ENCODE measurements at regions not wholly inside any gene's neighbourhood (a gene's known extent, or its start where the extent isn't known, plus 50 kb on each side); places are given as distances from the start of the nearest gene placed in this dataset.
"Not testable (repeated sequence)": the region's sequence is repeated elsewhere in the genome, so short reads cannot be mapped to it uniquely, and the experiment has no call there.

DNA sequence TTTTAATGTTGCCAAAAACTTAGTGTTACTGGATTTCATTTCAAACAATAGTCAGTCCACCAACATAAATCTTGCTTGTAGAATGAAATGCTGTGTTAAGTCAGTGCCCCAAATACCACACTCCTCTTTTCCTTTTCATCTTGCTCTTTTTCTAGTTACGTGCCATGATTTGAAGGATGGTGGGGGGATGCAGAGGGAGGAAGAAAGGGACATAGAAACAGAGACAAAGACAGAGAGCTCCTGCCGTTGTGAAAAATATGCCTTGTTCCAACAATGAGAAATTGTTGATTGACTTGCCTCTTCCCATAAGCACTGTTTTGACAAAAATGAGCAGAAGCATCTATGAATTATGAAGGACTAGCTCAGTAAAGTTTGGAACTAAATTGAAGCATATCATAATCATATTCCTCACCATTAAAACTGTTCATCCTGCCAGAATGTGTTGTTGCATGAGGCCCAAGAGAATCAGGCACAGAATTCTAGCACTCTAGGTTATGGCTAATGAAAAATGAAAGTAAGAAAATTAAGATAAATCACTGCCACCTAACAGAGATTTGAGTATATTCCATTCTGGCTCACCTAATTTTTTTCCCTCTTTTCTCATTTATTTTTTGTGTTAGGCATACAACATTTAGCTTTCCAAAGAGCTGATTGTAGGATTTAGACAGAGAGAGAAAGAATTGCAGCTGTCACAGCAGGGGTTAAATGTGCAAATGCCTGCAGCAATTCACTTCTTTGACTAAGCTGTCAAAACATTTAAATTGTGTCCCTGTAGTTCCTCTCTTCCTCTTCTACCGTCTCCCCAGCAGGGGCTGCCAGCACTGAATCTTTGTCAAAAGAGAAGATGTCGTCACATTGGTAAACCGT is 111.6 kb upstream of the PTPN13 start:
- DNase-seq = peak in 1 of 2 donors; percentile 20

DNA sequence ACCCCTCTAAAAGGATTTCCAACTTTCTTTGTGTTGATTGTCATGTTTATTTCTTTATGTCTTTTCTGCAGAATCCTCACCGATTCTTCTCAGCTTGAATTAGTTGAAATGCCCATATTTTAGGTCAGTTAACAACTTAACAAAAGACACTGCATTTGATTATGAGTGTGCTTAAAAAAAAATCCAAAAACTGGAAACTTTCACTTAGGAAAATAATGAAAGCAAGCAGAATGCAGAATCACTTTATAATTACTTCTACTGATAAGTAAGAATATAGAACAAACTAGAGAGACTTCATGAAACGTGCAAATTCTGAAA is 111.0 kb upstream of the PTPN13 start:
- DNase-seq = no peak

DNA sequence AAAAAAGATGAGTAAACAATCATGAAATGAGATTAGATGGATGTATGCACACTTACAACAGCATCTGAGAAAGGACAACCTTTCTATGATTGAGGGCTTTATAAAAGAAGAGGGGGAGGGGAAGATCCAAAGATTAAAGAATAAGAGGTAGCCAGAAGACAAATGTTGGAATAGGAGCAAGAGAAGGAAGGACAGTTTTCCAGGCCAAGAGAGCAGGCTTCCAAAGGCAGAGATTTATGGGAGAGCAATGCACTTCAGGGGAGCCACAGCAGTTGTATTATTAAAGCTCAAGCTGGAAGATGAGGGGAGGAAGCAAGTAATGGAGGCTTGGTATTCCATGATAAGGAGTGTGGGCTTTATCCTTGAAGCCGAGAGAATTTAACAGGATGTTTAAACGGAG is 110.3 kb upstream of the PTPN13 start:
- DNase-seq = no peak

DNA sequence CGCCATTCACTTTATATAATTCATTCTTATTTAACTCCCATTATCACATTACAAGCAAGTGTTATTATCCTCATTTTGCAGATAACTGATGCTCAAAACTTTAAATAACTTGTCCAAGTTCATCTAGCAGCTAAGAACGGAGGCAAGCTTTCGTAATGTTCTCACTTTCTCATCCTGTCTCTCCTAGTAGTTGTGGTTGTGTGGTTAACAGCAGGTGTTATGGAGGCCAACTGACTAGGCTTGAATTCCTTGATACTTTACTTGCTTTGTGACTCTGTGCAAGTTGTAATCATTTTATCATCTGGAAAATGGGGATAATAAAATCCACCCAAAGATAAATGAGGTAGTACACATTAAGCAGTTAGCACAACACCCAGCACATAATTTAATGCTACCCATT is 109.9 kb upstream of the PTPN13 start:
- DNase-seq = no peak

DNA sequence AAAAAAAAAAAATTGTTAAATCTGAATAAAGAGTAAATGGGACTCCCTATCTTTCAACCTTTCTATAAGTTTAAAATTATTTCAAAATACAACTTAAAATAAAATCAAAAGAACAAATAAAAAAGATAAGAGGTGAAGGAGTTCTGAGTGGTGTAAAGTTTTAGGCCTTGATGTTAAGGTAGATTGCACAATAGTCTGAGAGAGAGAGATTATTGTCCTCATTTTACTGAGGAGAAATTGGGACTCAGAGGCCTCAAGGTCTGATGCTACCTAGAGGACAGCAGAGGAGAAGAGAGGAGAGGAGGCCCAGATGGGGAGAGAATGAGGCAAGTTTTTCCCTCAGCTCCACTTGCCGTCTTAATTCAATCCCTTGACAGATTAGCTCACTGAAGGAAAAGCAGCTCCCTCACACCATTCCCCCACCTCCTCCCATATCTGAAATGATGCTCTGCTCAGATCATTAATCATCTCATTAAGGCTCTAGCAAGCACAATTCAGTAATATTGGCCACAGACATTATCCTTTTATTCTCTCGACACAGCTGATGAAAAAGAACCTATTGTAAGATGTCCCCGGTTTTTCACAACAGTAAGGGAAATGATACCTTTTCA is 106.3 kb upstream of the PTPN13 start:
- no peak for DNase-seq

DNA sequence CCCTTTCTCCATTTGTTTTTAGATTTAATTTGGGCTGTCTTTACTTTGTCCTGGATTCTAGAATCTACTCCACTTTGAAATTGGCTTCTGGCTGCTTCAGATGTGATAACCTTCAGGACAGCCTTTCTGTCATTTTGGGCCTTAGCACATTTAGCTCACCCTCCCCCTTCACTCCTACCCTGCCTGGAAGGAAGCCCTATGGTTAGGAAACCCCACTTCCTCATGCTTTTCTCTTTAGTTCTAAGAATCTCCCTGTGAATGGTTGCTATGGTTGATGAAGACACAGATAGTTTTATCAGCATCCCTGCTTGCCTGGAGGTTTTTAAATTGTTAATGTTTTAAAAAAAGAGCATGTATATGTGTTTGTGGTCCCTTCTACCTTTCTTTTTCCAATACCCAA is 100.7 kb upstream of the PTPN13 start:
- peak; percentile 62 to 77 for DNase-seq

DNA sequence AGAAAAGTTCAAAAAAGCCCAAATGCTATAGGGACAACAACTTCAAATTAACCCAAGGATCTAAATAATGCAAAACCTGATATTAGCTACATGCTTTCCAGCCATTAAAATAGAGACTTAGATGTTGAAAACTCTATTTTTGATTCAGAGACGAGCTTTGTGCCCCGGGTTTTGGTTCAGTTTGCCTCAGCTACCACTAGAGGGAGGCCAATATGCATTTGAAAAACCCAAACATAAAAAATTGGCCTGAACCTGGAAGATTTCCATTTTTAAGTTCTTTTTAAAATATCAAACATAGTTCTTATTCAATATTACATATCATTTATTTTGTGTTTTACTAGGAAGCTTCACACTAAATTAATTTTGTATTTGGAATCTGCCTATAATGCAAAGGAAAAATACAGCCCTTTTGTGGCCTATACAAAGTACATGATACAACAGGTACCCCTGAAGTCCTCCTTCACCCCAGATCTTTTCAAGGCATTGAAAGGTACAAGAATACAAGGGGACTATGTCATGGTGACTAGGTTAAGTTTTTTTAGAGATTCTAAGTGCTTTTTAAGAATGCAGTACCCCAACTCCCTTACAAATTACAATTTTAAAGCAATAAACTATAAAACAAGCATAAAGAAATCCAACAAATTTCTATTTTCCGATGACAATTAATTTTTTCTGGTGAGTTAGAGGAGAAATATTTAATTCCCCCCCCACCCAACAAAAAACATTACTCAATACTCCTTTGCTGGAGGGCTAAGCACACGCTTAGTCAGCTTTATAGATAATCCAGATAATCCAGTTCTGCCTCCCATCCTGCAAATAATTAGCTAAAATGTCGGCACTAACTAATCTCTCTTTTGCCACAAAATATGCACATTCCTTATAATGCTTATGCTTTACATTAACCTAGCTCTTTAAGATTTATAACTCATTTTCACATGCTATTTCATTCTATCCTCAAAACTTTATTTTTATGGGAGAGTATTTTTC is 97.7 kb upstream of the PTPN13 start:
- DNase-seq = peak; percentile 60 to 62

DNA sequence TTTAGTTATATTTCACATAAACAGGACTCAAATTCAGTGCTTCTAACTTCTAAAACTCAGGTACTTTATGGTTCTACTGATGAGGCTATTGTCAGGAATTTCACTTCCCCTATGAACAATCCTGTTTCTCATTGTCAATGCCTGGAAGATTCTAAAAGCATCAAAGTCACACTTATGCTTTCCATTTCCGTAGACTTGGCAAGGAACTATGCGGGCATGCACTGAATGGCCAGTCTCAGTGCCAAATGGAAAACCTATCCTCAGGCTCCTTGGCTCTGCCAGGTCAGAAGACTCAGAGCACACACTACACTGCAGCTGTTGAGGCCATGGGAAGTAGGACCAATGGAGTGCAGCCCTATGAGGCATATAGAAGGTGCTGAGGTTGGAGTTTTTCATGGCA is 97.0 kb upstream of the PTPN13 start:
- DNase-seq = no peak

DNA sequence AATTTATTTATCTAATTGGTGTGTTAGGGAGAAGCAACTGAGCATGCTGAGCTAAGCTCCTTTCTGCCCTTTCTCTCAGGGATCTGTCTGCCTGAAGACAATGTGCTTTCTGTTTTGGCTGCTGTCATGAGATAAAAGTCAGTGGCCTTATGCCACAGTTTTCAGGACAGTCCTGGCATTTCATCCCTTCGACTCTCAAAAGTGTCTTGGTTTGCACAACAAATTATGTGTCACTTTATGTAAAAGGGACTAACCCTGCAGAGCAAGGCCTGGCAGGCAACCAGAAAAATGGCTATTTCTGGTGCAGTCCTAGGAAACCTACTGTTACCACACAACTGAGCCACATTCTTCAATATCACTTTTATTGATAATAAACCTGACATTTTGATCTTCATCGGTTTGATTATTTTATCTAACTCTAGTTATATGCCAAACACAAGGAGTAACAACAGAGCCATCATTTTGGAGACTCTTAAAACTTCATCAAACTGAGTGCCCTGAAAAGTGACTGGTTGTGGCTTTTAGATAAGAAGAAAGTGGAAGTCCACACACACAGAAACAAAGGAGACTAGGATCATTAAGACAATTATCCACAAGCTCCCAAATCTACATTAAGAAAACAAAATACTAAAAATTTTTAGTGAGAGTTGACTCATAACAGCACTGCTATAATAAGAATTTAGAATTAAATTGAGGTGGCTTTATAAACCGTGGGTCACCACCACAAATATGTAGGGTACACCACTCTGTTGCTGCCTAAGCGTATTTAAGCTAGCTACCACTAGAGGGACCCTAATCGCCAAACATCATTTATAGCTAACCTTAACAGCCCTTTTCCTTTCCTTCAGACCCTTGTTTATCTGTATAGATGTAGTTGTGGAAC is 95.9 kb upstream of the PTPN13 start:
- peak; percentile 53 to 54 for DNase-seq

DNA sequence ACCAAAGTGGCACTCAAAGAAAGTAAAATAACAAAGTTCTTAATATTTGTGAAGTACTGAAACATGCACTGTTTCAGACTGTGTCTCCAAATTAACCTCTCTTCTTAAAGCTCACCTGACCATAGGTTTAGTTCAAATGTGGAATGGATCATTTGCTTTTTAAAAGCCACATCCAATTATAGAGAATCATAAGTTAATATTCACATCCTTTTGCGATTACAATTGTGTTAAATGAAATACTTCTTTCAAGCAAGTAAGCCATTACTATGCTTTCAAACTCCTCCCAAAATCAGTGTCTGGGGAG is 95.3 kb upstream of the PTPN13 start:
- DNase-seq = no peak

DNA sequence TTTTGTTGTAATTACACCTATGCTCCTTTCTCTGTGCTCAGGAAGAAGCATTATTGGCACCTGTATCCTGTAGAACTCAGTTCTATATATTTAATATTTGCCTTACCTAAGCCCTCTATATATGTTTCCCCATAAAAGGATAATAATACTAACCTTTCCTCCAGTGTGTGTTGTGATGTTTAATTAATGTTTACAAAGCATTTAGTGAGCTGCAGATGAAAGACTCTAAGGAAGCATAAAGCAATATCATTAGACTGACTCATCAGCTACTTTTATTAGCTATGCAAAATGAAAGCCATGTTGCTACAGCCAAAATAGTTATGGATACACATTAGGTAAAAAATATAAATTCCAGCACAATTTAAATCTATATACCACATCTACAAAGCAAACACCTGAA is 93.6 kb upstream of the PTPN13 start:
- DNase-seq = no peak

DNA sequence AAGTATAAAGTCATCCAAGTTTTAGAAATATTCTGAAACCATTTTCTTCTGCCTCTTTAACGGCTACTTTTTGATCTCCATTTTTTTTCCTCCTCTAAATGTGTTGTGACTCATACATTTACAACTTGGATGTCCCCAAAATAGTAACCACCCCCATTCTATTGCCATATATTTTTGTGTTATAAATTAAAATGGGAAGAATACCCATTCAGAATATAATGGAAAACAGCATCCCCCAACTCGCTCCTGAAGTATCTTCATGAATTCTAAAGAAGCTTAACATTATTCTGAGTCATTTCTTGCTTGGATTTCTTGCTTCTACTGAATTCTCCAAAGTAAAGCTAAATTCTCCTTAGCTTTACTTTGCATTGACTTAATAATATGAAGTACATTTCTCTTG is 92.0 kb upstream of the PTPN13 start:
- no peak for DNase-seq

DNA sequence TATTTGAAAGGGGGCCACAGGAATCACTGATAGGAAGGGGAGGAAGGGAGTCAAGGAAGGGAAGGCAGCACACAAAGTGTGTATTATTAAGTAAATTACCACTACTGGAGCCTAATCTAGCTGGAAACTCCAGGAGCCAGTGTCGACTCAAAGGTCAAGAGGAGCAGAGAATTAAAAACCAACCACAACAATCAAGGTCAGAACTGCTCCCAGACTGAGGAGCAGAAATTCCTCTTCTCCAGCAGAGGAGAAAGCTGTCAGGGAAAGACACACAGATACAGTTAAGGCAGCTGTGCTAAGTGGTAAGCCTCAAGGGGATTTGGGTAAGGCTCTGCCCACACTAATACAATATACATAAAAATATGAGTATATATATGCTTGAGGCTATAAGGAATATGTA is 87.5 kb upstream of the PTPN13 start:
- no peak for DNase-seq

DNA sequence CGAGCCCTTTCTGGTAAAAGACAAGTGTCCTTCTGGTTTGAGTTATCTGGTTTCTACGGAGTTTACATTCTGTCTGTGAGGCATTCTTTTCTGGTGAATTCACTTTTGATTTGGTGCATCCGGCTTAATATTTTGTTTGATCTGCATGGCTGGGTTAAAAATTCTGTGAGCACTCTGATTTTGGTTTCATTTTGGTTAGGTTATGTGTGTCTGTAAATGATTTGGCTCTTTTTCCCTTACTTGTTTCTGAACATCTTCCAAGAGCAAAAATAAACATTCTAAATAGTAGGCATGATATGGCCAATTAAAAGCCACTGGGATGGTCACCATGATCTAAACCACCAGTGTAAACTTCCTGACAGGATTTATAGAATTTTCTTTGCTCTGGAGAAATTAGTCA is 85.7 kb upstream of the PTPN13 start:
- no peak for DNase-seq

DNA sequence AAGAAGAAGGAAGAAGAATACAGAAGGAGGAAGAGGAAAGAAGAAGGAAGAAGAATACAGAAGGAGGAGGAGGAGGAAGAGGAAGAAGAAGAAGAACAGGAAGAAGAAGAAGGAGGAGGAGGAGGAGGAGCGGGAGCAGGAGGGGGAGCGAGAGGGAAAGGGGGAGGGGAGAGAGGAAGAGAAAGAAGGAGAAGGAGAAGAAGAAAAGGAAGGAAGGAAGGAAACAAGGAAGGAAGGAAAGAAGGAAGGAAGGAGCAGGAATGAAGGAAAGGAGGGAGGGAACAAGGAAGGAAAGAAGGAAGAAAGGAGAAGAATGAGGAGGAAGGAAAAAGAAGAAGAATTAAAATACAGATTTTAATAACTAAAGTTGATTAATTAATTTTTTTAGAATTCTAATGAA is 82.5 kb upstream of the PTPN13 start:
- no peak for DNase-seq

DNA sequence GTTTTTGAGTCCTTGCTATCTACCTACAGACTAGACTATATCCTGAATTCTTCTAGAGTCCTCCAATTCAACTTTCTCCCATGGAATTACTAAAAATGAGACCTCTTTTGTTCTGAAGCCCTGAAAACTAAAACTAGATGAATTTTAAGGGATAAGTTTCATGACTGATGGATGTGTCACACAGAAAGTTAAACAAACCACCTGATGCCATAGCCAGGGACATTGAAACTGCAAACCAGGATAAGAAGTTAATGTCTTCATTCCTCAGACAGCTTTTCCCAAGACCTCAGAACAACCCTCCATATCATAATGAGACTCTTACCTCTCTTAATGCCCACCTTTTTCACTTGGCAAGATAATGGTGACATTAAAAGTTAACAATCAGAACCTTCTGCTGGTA is 81.5 kb upstream of the PTPN13 start:
- DNase-seq = no peak

DNA sequence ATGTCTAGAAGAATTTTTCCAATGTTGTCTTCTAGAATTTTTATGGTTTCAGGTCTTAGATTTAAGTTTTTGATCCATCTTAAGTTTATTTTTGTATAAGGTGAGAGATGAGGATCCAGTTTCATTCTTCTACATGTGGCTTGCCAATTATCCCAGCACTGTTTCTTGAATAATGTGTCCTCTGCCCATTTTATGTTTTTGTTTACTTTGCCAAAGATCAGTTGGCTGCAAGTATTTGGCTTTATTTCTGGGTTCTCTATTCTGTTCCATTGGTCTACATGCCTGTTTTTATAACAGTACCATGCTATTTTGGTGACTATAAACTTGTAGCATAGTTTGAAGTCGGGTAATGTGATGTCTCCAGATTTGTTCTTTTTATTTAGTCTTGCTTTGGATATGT is 78.2 kb upstream of the PTPN13 start:
- DNase-seq = not testable (repeated sequence)

DNA sequence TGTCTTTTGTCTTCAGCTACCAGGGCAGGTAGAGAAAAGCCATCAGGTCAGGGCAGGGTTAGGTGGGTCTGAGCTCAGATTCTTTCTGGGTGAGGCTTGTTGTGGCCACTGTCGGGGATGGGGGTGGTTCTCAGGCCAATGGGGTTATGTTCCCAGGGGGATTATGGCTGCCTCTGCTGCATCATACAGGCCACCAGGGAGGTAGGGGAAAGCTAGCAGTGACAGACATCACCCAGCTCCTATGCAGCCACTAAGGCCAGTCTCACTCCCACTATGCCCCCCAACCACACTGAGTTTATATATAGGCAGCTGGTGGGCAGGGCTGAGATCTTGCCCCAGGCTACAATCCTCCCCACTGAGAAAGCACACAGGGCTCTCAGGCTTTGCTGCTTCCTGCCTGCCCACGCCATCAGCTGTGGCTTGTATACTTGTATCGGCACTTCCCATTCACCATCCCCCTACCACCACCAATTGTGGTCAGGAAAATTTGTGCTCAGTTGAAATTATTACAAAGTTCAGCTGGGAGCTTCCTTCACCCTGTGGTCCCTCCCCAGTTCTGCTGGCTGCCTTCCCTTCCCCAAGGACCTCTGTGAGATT is 72.6 kb upstream of the PTPN13 start:
- DNase-seq = peak; percentile 62 to 70

DNA sequence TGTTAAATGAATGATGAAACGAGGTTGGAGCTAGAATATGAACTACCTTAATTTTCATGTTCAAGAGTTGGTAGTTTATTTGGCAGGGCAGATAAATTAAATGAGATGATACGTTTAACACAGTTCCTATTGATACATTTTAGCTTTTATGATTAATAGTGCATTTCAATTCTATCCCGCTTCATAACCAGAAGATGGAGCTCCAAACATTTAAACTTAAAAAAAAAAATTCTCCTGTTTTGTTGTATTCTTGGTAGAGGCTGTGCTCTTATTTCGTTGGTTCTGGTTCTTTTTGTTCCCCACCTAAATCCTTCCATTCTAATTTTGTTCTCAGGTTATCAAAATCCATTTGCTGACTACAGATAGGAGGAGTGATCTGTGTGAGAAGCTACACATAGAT is 71.8 kb upstream of the PTPN13 start:
- DNase-seq = peak in 1 of 2 donors; percentile 24

DNA sequence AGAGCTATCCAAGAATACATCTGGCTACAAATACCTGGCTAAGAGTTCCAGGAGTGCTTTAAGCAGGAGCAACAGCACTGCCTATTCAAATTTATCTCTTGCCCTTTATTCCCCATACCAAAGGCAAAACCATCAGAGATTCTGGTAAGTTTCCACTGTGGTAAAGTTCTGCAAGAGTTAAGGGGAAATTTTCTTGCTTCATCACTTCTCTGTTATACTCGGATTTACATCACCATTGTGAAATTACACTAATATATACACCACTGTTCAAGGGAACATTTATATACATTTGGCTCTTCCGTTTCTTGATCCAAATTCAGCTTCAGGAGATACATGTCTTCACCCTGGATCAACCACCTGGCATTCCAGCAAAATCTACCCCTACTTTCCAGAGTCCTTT is 70.8 kb upstream of the PTPN13 start:
- peak; percentile 41 to 91 for DNase-seq

DNA sequence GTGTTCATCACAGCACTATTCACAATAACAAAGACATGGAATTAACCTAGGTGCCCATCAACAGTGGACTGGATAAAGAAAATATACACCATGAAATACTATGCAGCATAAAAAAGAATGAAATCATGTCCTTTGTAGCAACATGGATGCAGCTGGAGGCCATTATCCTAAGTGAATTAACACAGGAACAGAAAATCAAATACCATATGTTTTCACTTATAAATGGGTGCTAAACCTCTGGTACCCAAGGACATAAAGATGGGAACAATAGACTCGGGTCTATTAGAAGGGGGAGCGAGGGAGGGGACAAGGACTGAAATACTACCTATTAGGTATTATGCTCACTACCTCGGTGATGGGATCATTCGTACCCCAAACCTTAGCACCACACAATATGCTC is 66.4 kb upstream of the PTPN13 start:
- not testable (repeated sequence) for DNase-seq

DNA sequence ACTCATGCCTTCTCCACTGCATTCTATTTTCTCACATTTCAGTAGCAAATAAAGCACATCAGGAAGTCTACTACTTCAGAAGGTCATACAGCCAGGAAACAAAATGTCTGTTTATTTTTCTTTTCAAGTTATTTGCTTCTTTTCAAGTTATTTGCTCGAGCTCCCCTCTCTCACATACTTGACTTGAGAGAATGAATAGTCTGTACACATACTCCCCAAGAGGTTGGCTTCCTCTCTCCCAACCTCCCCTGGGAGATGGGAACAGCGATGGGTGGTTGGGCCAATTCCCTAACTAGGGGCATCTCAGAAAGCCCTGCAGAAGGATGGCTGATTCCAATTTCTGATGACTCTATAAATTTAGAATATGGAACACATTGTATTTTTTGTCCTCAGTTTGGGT is 64.7 kb upstream of the PTPN13 start:
- DNase-seq = no peak

Measured in inflammatory macrophage (primary cell).